DND-41 (cell line): ENCODE measurements at regions not wholly inside any gene's neighbourhood (a gene's known extent, or its start where the extent isn't known, plus 50 kb on each side); places are given as distances from the start of the nearest gene placed in this dataset.

ENCODE experiments used
- EZH2 ChIP-seq: IDR thresholded peaks from 3 replicates; pipeline ENCODE4 v1.6.1; 2012; ENCODE audit warnings: borderline replicate concordance, low read depth, mild to moderate bottlenecking, moderate library complexity, low read length, inconsistent platforms; ENCODE audit not compliant: severe bottlenecking
- TF ChIP-seq, protein P1 (sequence below): IDR thresholded peaks from 2 replicates; pipeline ENCODE4 v1.5.1; 2012; ENCODE audit warnings: borderline replicate concordance, low read length, moderate library complexity, mild to moderate bottlenecking; ENCODE audit not compliant: poor library complexity, severe bottlenecking; ENCODE audit errors: extremely low read depth

DNA sequence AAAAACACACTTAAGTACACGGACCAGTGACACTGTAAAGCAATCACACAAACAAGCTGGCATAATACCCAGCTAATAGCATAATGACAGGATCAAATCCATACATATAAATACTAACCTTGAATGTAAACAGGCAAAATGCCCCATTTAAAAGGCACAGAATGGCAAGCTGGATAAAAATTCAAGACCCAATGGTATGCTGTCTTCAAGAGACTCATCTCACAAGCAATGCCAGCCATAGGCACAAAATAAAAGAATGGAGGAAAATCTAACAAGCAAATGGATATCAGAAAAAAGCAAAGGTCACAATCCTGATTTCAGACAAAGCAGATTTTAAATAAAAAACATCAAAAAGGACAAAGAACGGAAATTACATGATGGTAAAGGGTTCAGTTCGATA lies 79.1 kb upstream of the PTGFR start:
- TF ChIP-seq, protein P1, sequence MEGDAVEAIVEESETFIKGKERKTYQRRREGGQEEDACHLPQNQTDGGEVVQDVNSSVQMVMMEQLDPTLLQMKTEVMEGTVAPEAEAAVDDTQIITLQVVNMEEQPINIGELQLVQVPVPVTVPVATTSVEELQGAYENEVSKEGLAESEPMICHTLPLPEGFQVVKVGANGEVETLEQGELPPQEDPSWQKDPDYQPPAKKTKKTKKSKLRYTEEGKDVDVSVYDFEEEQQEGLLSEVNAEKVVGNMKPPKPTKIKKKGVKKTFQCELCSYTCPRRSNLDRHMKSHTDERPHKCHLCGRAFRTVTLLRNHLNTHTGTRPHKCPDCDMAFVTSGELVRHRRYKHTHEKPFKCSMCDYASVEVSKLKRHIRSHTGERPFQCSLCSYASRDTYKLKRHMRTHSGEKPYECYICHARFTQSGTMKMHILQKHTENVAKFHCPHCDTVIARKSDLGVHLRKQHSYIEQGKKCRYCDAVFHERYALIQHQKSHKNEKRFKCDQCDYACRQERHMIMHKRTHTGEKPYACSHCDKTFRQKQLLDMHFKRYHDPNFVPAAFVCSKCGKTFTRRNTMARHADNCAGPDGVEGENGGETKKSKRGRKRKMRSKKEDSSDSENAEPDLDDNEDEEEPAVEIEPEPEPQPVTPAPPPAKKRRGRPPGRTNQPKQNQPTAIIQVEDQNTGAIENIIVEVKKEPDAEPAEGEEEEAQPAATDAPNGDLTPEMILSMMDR, result no peak
- no peak for TF ChIP-seq EZH2
